Tibial nerve (tissue), 4 donors: ENCODE measurements at regions not wholly inside any gene's neighbourhood (a gene's known extent, or its start where the extent isn't known, plus 50 kb on each side); places are given as distances from the start of the nearest gene placed in this dataset.

Source experiments
- CTCF ChIP-seq, 5 experiments: fragments of 200-600 bp in 3 of 5; fragments of 450-650 bp in 2 of 5; sonication (generic) in 3 of 5; IDR thresholded peaks; one replicate each; pipeline ENCODE4 v1.5.1; 2016 to 2019; ENCODE audit warnings: antibody characterized with exemption in 5 of 5, mild to moderate bottlenecking in 3 of 5, moderate library complexity in 2 of 5
- EP300 ChIP-seq, 2 donors: sonication (generic); formaldehyde crosslinking; IDR thresholded peaks; one replicate each; pipeline ENCODE4 v1.6.1; 2017; ENCODE audit warnings: antibody characterized with exemption in 2 of 2, mild to moderate bottlenecking in 1 of 2

- TF ChIP-seq CTCF (IDR thresholded peaks at IDR 0.05) (no peak), EP300 (IDR thresholded peaks at IDR 0.05) (no peak)
These were observed 220.5 kb upstream of the DUSP10 start for GRCh38 chr1:221962385-221962784.
